ENCODE measurements at regions not wholly inside any gene's neighbourhood (a gene's known extent, or its start where the extent isn't known, plus 50 kb on each side); places are given as distances from the start of the nearest gene placed in this dataset.

- no peak for TF ChIP-seq GATA3 (IDR thresholded peaks at IDR 0.05; ENCODE audit: low read depth, low read length)
- TF ChIP-seq GATA2 (IDR thresholded peaks at IDR 0.05; ENCODE audit: low read depth, low read length) = no peak
Observed at GRCh38 chr7:96778263-96778662, 68.6 kb upstream of the SEM1 start.
